Keratinocyte (primary cell): ENCODE measurements at regions not wholly inside any gene's neighbourhood (a gene's known extent, or its start where the extent isn't known, plus 50 kb on each side); places are given as distances from the start of the nearest gene placed in this dataset.

Source experiments
- DNase-seq: peaks from one replicate; pipeline ENCODE4 v3.0.0-alpha.2; 2011; ENCODE audit warnings: low read depth, missing footprints, low spot score
- FAIRE-seq: peaks from 2 replicates; lab custom pipeline; 2011; peaks lifted over from hg19 to GRCh38; lab: Jason Lieb, UNC
- H2AFZ ChIP-seq: 2 replicates; pipeline ENCODE4 v1.6.0; 2012; ENCODE audit warnings: low read length, control low read depth, inconsistent platforms; ENCODE audit not compliant: control insufficient read depth
- H3K27ac ChIP-seq: 2 replicates; pipeline ENCODE4 v1.5.1; 2011; ENCODE audit warnings: low read length; ENCODE audit not compliant: control insufficient read depth, insufficient read depth
- H3K27me3 ChIP-seq: 3 replicates; pipeline ENCODE4 v1.6.0; 2011; ENCODE audit warnings: low read length; ENCODE audit not compliant: control insufficient read depth, insufficient read depth; ENCODE audit errors: extremely low read depth
- H3K36me3 ChIP-seq, 2 experiments: 2 replicates in 1 of 2; 3 replicates in 1 of 2; pipeline ENCODE4 v1.5.1; 2011; ENCODE audit warnings: low read length in 2 of 2, mild to moderate bottlenecking in 1 of 2; ENCODE audit not compliant: control insufficient read depth in 2 of 2, insufficient read depth in 2 of 2; ENCODE audit errors: extremely low read depth in 1 of 2
- H3K4me1 ChIP-seq: 3 replicates; pipeline ENCODE4 v1.5.1; 2011; ENCODE audit warnings: low read length; ENCODE audit not compliant: control insufficient read depth, insufficient read depth; ENCODE audit errors: extremely low read depth
- H3K4me2 ChIP-seq: 3 replicates; pipeline ENCODE4 v1.6.0; 2011; ENCODE audit warnings: low read depth, low read length; ENCODE audit not compliant: control insufficient read depth, insufficient read depth; ENCODE audit errors: extremely low read depth
- H3K4me3 ChIP-seq, 3 experiments: fragments of 200-600 bp in 1 of 3; sonication (generic) in 1 of 3; 2 replicates in 2 of 3; 3 replicates in 1 of 3; pipeline ENCODE4 v1.5.1; 2011 to 2016; ENCODE audit warnings: low read length in 3 of 3, mild to moderate bottlenecking in 3 of 3, control low read depth in 2 of 3, inconsistent platforms in 1 of 3, low read depth in 1 of 3, mixed read lengths in 1 of 3, mixed run types in 1 of 3, moderate library complexity in 1 of 3; ENCODE audit not compliant: control insufficient read depth in 2 of 3, insufficient read depth in 2 of 3; ENCODE audit errors: extremely low read depth in 1 of 3
- H3K79me2 ChIP-seq: 2 replicates; pipeline ENCODE4 v1.6.0; 2012; ENCODE audit warnings: low read length; ENCODE audit not compliant: control insufficient read depth, insufficient read depth
- H3K9ac ChIP-seq: 3 replicates; pipeline ENCODE4 v1.6.0; 2011; ENCODE audit warnings: low read length; ENCODE audit not compliant: control insufficient read depth, insufficient read depth; ENCODE audit errors: extremely low read depth
- H3K9me1 ChIP-seq: 3 replicates; pipeline ENCODE4 v1.6.0; 2011; ENCODE audit warnings: low read length; ENCODE audit not compliant: control insufficient read depth, insufficient read depth; ENCODE audit errors: extremely low read depth
- H3K9me3 ChIP-seq: 2 replicates; pipeline ENCODE4 v1.5.1; 2012; ENCODE audit warnings: low read depth, low read length; ENCODE audit not compliant: control insufficient read depth
- H4K20me1 ChIP-seq: 3 replicates; pipeline ENCODE4 v1.6.0; 2011; ENCODE audit warnings: low read length; ENCODE audit not compliant: control insufficient read depth, insufficient read depth; ENCODE audit errors: extremely low read depth
- CTCF ChIP-seq, 3 experiments: IDR thresholded peaks in 1 of 3; conservative IDR thresholded peaks in 1 of 3; optimal IDR thresholded peaks in 1 of 3; 2 replicates in 2 of 3; 3 replicates in 1 of 3; pipeline versions ENCODE3 to v1.5.1; 2011; ENCODE audit warnings: low read length in 3 of 3, mild to moderate bottlenecking in 3 of 3, moderate library complexity in 2 of 3, control low read depth in 1 of 3, inconsistent platforms in 1 of 3; ENCODE audit not compliant: insufficient read depth in 2 of 3; ENCODE audit errors: extremely low read depth in 1 of 3
- EZH2 ChIP-seq: IDR thresholded peaks from one replicate; pipeline ENCODE4 v1.6.1; 2012; ENCODE audit warnings: inconsistent platforms, mild to moderate bottlenecking, low read length, moderate library complexity
- dilution Hi-C: fragments of 300-500 bp; cut with MboI; formaldehyde crosslinking; loops from one replicate; pipeline ENCODE4 v1.7.0; 2020; ENCODE audit warnings: low sequenced_read_pairs; ENCODE audit not compliant: extremely low pct_ligation_motif_present

DNA sequence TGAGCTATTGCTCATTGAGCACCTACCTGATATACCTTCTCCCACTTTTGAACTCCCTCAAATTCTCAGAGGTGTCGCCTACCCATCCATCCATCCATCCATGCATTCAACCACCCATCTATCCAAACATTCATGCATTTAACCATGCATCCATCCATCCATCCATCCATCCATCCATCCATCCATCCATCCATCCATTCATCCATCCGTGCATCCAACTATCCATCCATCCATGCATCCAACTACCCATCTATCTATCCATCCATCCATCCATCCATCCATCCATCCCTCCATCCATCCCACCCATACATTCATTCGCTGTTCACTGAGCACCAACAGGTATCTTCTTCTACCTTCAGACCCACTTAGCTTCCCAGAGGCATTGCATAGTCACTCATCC lies 342.8 kb downstream of the CTTN start:
- Histone ChIP-seq H3K36me3 (no peaks in the 10 kb centered on the region), H3K27me3 (no peaks in the 10 kb centered on the region), H4K20me1 (no peaks in the 10 kb centered on the region), H3K4me1 (no peaks in the 10 kb centered on the region), H3K27ac (no peak overlapping the region), H3K9me1 (no peaks in the 10 kb centered on the region), H3K9me3 (peaks cover 10% of the 10 kb centered on the region), H3K4me2 (no peak overlapping the region), H3K4me3 (no peak overlapping the region), H2AFZ (no peak overlapping the region), H3K79me2 (no peaks in the 10 kb centered on the region), H3K9ac (no peak overlapping the region)
- DNase-seq (no peak), FAIRE-seq (no peak)
- no peak for TF ChIP-seq CTCF (optimal IDR thresholded peaks at IDR 0.05 in 1 of 3, IDR thresholded peaks at IDR 0.05 in 1 of 3, conservative IDR thresholded peaks at IDR 0.05 in 1 of 3; ENCODE audit: extremely low read depth in 1 of 3, insufficient read depth in 2 of 3, low read length in 3 of 3)
- TF ChIP-seq EZH2: no peak
- dilution Hi-C loops: no loop called here

- dilution Hi-C loops: no loop called here
- TF ChIP-seq CTCF (optimal IDR thresholded peaks at IDR 0.05 in 1 of 3, IDR thresholded peaks at IDR 0.05 in 1 of 3, conservative IDR thresholded peaks at IDR 0.05 in 1 of 3; ENCODE audit: extremely low read depth in 1 of 3, insufficient read depth in 2 of 3, low read length in 3 of 3): no peak
- no peak for TF ChIP-seq EZH2
- H3K9me1 ChIP-seq: no peaks in the 10 kb centered on the region
These were observed 344.4 kb downstream of the CTTN start for GRCh38 chr11:70742553-70743291.

More at GRCh38 chr11:70742553-70743291, 344.4 kb downstream of the CTTN start:
- Histone ChIP-seq H3K27me3 (no peaks in the 10 kb centered on the region), H3K36me3 (no peaks in the 10 kb centered on the region), H3K4me3 (no peak overlapping the region), H3K79me2 (no peaks in the 10 kb centered on the region), H2AFZ (no peak overlapping the region), H4K20me1 (no peaks in the 10 kb centered on the region), H3K9me3 (peaks cover 17% of the 10 kb centered on the region), H3K9ac (no peak overlapping the region), H3K4me1 (no peaks in the 10 kb centered on the region), H3K27ac (no peak overlapping the region), H3K4me2 (no peak overlapping the region)
- FAIRE-seq (no peak), DNase-seq (no peak)
